ENCODE measurements at regions not wholly inside any gene's neighbourhood (a gene's known extent, or its start where the extent isn't known, plus 50 kb on each side); places are given as distances from the start of the nearest gene placed in this dataset.

DNA sequence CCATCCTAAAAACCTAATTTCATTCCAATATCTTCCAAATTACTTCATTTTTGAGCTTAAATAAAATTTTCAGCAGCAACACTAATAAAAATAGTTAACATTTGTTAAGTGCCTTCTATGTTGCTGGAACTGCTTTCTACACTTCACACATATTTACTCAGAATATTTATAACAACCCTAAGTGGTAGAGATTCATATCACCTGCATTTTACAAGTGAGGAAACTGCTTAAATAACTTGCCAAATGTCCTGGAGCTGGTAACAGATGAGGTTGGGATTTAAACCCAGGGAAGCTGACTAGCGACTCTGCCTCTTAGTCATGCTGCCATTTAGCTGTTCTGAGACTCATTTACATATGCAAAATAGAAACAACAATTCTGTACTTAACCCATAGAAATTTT, 86.1 kb upstream of the PBX1 start:
- TF ChIP-seq EZH2 (IDR thresholded peaks at IDR 0.05; ENCODE audit: insufficient read depth, poor library complexity, severe bottlenecking) (no peak), EZH2phosphoT487 (IDR thresholded peaks at IDR 0.05; ENCODE audit: insufficient read depth, low read depth) (no peak)
- H3F3A ChIP-seq (ENCODE audit: insufficient read depth), result no peaks in the 10 kb centered on the region
- H3K79me2 ChIP-seq (ENCODE audit: insufficient read depth), result no peaks in the 10 kb centered on the region
- no peak for DNase-seq
- H3K27ac ChIP-seq, result no peak overlapping the region
- H3K4me1 ChIP-seq (ENCODE audit: insufficient read depth), result no peaks in the 10 kb centered on the region
- no peaks in the 10 kb centered on the region for H4K20me1 ChIP-seq (ENCODE audit: insufficient read depth)
- no peaks in the 10 kb centered on the region for H3K9me3 ChIP-seq (ENCODE audit: low read depth)
- H2AFZ ChIP-seq, result no peak overlapping the region
- no peak overlapping the region for H3K4me3 ChIP-seq
- in situ Hi-C loops (cut with MboI), result no loop called here
- no peaks in the 10 kb centered on the region for H3K27me3 ChIP-seq (replicated peaks; ENCODE audit: insufficient read depth)
- WGBS, 2 experiments (ENCODE audit: low coverage in 1 of 2, low lambda C conversion rate in 2 of 2, missing lambda C conversion rate in 2 of 2), result 39 to 42% methylated on average over 1 of the region's 1 CpG
- H3K9me2 ChIP-seq (ENCODE audit: insufficient read depth), result 0 out of 2 replicates have a peak, but pooled peaks cover 2% of the 10 kb centered on the region
- H3K36me3 ChIP-seq (ENCODE audit: low read depth), result no peaks in the 10 kb centered on the region
- no peak overlapping the region for H3K4me2 ChIP-seq (ENCODE audit: unreplicated experiment)
- no peak overlapping the region for H3K9ac ChIP-seq

DNA sequence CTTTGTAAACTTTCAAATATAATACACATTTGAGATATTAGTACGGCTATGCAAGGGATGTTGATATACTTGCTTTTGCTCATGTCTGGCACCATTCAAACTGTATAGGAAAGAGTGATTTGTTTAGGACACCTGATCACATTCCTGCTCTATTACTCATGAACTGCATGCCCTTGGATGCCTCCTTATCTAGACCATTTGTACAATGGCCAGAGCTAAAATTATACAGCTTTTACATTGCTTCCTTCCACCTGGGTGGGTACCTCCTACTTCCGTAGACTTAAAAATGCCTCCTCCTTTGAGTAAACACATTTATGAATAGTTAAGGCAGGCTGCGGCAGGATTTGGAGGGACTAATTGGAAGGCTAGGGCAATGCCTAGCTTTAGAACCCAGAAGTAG, 85.4 kb upstream of the PBX1 start:
- Histone ChIP-seq H3K79me2 (ENCODE audit: insufficient read depth) (no peaks in the 10 kb centered on the region), H3F3A (ENCODE audit: insufficient read depth) (no peaks in the 10 kb centered on the region), H3K9me2 (ENCODE audit: insufficient read depth) (0 out of 2 replicates have a peak, but pooled peaks cover 2% of the 10 kb centered on the region), H3K9ac (no peak overlapping the region), H3K27ac (no peak overlapping the region), H2AFZ (no peak overlapping the region), H3K36me3 (ENCODE audit: low read depth) (no peaks in the 10 kb centered on the region), H3K4me1 (ENCODE audit: insufficient read depth) (no peaks in the 10 kb centered on the region), H3K9me3 (ENCODE audit: low read depth) (no peaks in the 10 kb centered on the region), H3K4me3 (no peak overlapping the region), H3K27me3 (replicated peaks; ENCODE audit: insufficient read depth) (no peaks in the 10 kb centered on the region), H3K4me2 (ENCODE audit: unreplicated experiment) (no peak overlapping the region), H4K20me1 (ENCODE audit: insufficient read depth) (no peaks in the 10 kb centered on the region)
- 86 to 94% methylated on average over 3 of the region's 3 CpGs for WGBS, 2 experiments (ENCODE audit: low coverage in 1 of 2, low lambda C conversion rate in 2 of 2, missing lambda C conversion rate in 2 of 2)
- in situ Hi-C loops (cut with MboI), result no loop called here
- TF ChIP-seq EZH2phosphoT487 (IDR thresholded peaks at IDR 0.05; ENCODE audit: insufficient read depth, low read depth) (no peak), EZH2 (IDR thresholded peaks at IDR 0.05; ENCODE audit: insufficient read depth, poor library complexity, severe bottlenecking) (no peak)
- no peak for DNase-seq

DNA sequence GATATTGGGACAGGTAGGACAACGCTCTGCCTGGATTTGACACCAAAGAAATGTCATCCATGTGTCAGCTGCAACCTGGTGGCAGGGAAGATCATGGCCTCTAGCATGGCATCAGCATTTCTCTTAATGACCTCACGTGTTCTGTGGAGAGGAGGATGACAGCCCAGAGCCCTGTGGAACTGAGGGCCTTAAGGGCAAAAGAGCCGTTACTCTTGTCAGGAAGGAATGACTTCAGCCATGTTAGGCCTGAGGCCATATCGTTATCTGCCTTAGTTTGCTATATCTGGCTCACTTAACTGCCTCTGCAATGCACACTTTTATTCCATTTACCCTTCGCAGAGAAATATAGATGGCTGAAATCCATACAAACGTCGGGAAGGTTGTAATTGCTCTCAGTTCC, 83.2 kb upstream of the PBX1 start:
- Histone ChIP-seq H3F3A (ENCODE audit: insufficient read depth) (no peaks in the 10 kb centered on the region), H3K9ac (no peak overlapping the region), H3K4me3 (no peak overlapping the region), H3K9me3 (ENCODE audit: low read depth) (no peaks in the 10 kb centered on the region), H3K4me2 (ENCODE audit: unreplicated experiment) (no peak overlapping the region), H4K20me1 (ENCODE audit: insufficient read depth) (no peaks in the 10 kb centered on the region), H2AFZ (no peak overlapping the region), H3K9me2 (ENCODE audit: insufficient read depth) (0 out of 2 replicates have a peak, but pooled peaks cover 2% of the 10 kb centered on the region), H3K27ac (no peak overlapping the region), H3K27me3 (replicated peaks; ENCODE audit: insufficient read depth) (no peaks in the 10 kb centered on the region), H3K36me3 (ENCODE audit: low read depth) (no peaks in the 10 kb centered on the region), H3K79me2 (ENCODE audit: insufficient read depth) (no peaks in the 10 kb centered on the region), H3K4me1 (ENCODE audit: insufficient read depth) (no peaks in the 10 kb centered on the region)
- DNase-seq, result no peak
- WGBS, 2 experiments (ENCODE audit: low coverage in 1 of 2, low lambda C conversion rate in 2 of 2, missing lambda C conversion rate in 2 of 2), result 74 to 80% methylated on average over 7 of the region's 7 CpGs
- in situ Hi-C loops (cut with MboI), result no loop called here
- TF ChIP-seq EZH2phosphoT487 (IDR thresholded peaks at IDR 0.05; ENCODE audit: insufficient read depth, low read depth), result no peak
- no peak for TF ChIP-seq EZH2 (IDR thresholded peaks at IDR 0.05; ENCODE audit: insufficient read depth, poor library complexity, severe bottlenecking)

DNA sequence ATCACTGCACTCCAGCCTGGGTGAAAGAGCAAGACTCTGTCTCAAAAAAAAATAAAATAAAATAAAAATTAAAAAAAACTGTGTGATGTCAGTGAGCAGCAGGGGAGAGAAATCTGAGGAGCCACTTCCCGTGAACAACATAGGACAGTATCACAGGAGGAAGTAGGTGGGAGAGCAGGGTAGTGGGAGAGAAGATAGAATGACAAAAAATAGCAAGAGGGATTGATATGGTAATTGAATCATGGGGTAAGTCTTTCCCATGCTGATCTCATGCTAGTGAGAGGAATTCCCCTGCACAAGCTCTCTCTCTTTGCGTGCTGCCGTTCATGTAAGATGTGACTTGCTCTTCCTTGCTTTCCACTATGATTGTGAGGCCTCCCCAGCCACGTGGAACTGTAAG, 81.6 kb upstream of the PBX1 start:
- no peak overlapping the region for H3K4me2 ChIP-seq (ENCODE audit: unreplicated experiment)
- no peaks in the 10 kb centered on the region for H3K79me2 ChIP-seq (ENCODE audit: insufficient read depth)
- no peaks in the 10 kb centered on the region for H3F3A ChIP-seq (ENCODE audit: insufficient read depth)
- no peak overlapping the region for H3K9ac ChIP-seq
- TF ChIP-seq EZH2phosphoT487 (IDR thresholded peaks at IDR 0.05; ENCODE audit: insufficient read depth, low read depth), result no peak
- TF ChIP-seq EZH2 (IDR thresholded peaks at IDR 0.05; ENCODE audit: insufficient read depth, poor library complexity, severe bottlenecking), result no peak
- H2AFZ ChIP-seq, result no peak overlapping the region
- no peak overlapping the region for H3K27ac ChIP-seq
- H3K27me3 ChIP-seq (replicated peaks; ENCODE audit: insufficient read depth), result no peaks in the 10 kb centered on the region
- H3K9me2 ChIP-seq (ENCODE audit: insufficient read depth), result 0 out of 2 replicates have a peak, but pooled peaks cover 2% of the 10 kb centered on the region
- in situ Hi-C loops (cut with MboI), result no loop called here
- H4K20me1 ChIP-seq (ENCODE audit: insufficient read depth), result no peaks in the 10 kb centered on the region
- DNase-seq, result no peak
- WGBS, 2 experiments (ENCODE audit: low coverage in 1 of 2, low lambda C conversion rate in 2 of 2, missing lambda C conversion rate in 2 of 2), result 64 to 68% methylated on average over 4 of the region's 4 CpGs
- no peaks in the 10 kb centered on the region for H3K9me3 ChIP-seq (ENCODE audit: low read depth)
- H3K4me1 ChIP-seq (ENCODE audit: insufficient read depth), result no peaks in the 10 kb centered on the region
- H3K36me3 ChIP-seq (ENCODE audit: low read depth), result no peaks in the 10 kb centered on the region
- H3K4me3 ChIP-seq, result no peak overlapping the region

DNA sequence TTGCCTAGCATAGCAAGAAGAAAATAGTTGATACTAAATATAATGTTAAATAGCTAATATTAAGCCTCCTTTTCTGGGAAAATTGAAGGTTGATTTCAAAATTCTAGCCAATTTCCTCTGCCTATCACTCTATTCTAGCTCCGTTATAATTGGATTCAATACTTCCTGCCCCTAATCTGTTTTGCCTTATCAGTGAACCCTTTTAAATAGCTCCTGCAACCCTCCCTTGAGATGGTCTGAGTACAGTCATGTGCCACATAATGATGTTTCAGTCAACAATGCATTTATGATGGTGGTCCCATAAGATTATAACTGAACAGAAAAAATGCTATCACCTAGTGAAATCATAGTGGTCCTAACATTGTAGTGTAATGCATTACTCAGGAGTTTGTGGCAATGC, 79.7 kb upstream of the PBX1 start:
- H4K20me1 ChIP-seq (ENCODE audit: insufficient read depth), result no peaks in the 10 kb centered on the region
- no peak overlapping the region for H3K4me2 ChIP-seq (ENCODE audit: unreplicated experiment)
- in situ Hi-C loops (cut with MboI), result no loop called here
- no peak overlapping the region for H3K27ac ChIP-seq
- H3K4me3 ChIP-seq, result no peak overlapping the region
- H3K9me3 ChIP-seq (ENCODE audit: low read depth), result no peaks in the 10 kb centered on the region
- no peaks in the 10 kb centered on the region for H3K27me3 ChIP-seq (replicated peaks; ENCODE audit: insufficient read depth)
- 0 out of 2 replicates have a peak, but pooled peaks cover 2% of the 10 kb centered on the region for H3K9me2 ChIP-seq (ENCODE audit: insufficient read depth)
- no peak for TF ChIP-seq EZH2phosphoT487 (IDR thresholded peaks at IDR 0.05; ENCODE audit: insufficient read depth, low read depth)
- TF ChIP-seq EZH2 (IDR thresholded peaks at IDR 0.05; ENCODE audit: insufficient read depth, poor library complexity, severe bottlenecking), result no peak
- 35 to 58% methylated on average over 1 of the region's 1 CpG for WGBS, 2 experiments (ENCODE audit: low coverage in 1 of 2, low lambda C conversion rate in 2 of 2, missing lambda C conversion rate in 2 of 2)
- no peaks in the 10 kb centered on the region for H3K36me3 ChIP-seq (ENCODE audit: low read depth)
- no peak for DNase-seq
- no peak overlapping the region for H2AFZ ChIP-seq
- no peak overlapping the region for H3K9ac ChIP-seq
- no peaks in the 10 kb centered on the region for H3F3A ChIP-seq (ENCODE audit: insufficient read depth)
- no peaks in the 10 kb centered on the region for H3K4me1 ChIP-seq (ENCODE audit: insufficient read depth)
- no peaks in the 10 kb centered on the region for H3K79me2 ChIP-seq (ENCODE audit: insufficient read depth)
